NT2/D1 (cell line): ENCODE measurements at regions not wholly inside any gene's neighbourhood (a gene's known extent, or its start where the extent isn't known, plus 50 kb on each side); places are given as distances from the start of the nearest gene placed in this dataset.

Experiments used
- DNase-seq: peaks from one replicate; pipeline ENCODE4 v3.0.0-alpha.2; 2011; ENCODE audit warnings: low read depth, low spot score
- H3K27me3 ChIP-seq: 2 replicates; pipeline ENCODE4 v1.6.0; 2011; ENCODE audit warnings: mild to moderate bottlenecking; ENCODE audit not compliant: insufficient read length, insufficient read depth
- H3K36me3 ChIP-seq: 2 replicates; pipeline ENCODE4 v1.6.1; 2011; ENCODE audit warnings: mild to moderate bottlenecking, low read length, mixed read lengths; ENCODE audit not compliant: insufficient read depth, insufficient read length
- H3K4me1 ChIP-seq: 2 replicates; pipeline ENCODE4 v1.5.1; 2011; ENCODE audit not compliant: insufficient read depth, insufficient read length
- H3K4me3 ChIP-seq: 2 replicates; pipeline ENCODE4 v1.5.1; 2011; ENCODE audit warnings: low read depth; ENCODE audit not compliant: insufficient read length
- H3K9ac ChIP-seq: 2 replicates; pipeline ENCODE4 v1.6.0; 2011; ENCODE audit warnings: low read depth; ENCODE audit not compliant: insufficient read length
- H3K9me3 ChIP-seq: 2 replicates; pipeline ENCODE4 v1.5.1; 2011; ENCODE audit warnings: mild to moderate bottlenecking, low read length; ENCODE audit not compliant: insufficient read depth
- SUZ12 ChIP-seq: IDR thresholded peaks from 2 replicates; pipeline ENCODE4 v1.6.1; 2011; ENCODE audit not compliant: insufficient read length, insufficient read depth; ENCODE audit errors: extremely low read depth
- YY1 ChIP-seq: IDR thresholded peaks from 2 replicates; pipeline ENCODE4 v1.6.1; 2011; ENCODE audit not compliant: insufficient read length, insufficient read depth
- ZNF274 ChIP-seq: IDR thresholded peaks from 2 replicates; pipeline ENCODE4 v1.6.1; 2011; ENCODE audit warnings: mild to moderate bottlenecking, low read depth, low read length

DNA sequence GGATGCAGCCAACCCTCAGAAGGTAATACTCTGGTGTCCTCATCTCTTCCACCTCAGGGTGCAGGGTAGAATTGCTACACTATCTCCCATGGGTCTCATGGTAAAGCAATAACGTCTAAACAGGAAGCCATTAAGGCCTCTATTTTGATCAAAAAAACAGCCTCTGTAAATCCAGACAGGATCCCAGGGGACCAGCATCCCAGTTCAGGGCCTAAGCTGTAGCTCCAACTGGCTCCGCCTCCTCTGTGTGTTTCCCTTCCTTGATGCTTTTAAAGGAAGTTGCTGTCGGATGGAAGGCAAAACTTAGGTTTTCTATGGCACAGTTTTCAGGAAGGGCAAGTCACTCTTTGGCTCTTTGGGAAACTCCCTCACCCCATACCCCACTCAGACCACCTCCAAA, 222.0 kb downstream of the MAFB start:
- Histone ChIP-seq H3K9me3 (no peaks in the 10 kb centered on the region), H3K27me3 (no peaks in the 10 kb centered on the region), H3K36me3 (no peaks in the 10 kb centered on the region), H3K9ac (no peak overlapping the region), H3K4me1 (no peaks in the 10 kb centered on the region), H3K4me3 (no peak overlapping the region)
- no peak for DNase-seq
- no peak for TF ChIP-seq SUZ12
- TF ChIP-seq ZNF274: no peak
- TF ChIP-seq YY1: no peak

DNA sequence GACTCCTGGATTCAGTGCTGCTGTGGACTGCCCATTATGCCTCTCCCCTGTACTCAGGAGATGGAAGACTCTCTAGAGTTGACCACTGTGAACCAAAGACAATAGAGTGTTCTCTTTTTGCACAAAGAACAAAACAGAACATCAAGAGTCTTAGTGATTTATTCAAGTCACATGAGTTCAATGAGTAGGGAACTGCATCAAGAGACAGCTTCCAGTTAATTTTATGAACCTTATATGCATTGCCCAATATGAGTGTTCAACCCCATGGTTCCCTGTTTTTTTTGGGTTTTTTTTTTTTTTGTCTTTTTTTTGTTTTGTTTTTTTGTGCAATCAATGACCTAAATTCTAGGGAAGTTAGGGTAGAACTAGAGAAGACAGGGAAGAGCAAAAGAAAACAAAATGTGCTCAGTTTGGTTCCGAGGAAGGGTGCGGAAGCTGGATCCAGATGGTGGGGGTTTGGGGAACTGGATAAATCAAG, 224.3 kb downstream of the MAFB start:
- Histone ChIP-seq H3K36me3 (no peaks in the 10 kb centered on the region), H3K4me3 (no peak overlapping the region), H3K27me3 (no peaks in the 10 kb centered on the region), H3K9ac (no peak overlapping the region), H3K9me3 (no peaks in the 10 kb centered on the region), H3K4me1 (no peaks in the 10 kb centered on the region)
- no peak for DNase-seq
- TF ChIP-seq YY1: no peak
- no peak for TF ChIP-seq ZNF274
- TF ChIP-seq SUZ12: no peak

DNA sequence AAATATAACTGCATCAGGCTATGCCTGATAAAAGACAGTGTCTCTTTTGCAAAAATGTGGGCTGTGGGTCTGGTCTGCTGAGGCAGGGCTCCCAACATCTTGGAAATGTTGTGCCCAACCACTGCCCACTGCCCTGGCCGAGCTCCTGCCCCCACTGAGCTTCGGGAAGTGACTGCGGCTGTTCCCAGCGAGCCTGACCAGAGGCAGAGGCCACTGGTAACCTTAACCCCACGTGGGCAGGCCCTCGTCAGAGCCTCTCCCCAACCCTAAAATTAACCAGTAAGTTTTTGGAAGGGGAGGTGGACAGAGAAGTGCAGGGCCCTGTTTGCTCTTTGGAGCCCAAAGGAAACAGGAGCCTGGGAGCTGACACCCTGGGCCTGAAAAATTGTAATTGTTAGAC, 225.9 kb downstream of the MAFB start:
- H3K36me3 ChIP-seq: no peaks in the 10 kb centered on the region
- no peak overlapping the region for H3K9ac ChIP-seq
- TF ChIP-seq ZNF274 (no peak), YY1 (no peak), SUZ12 (no peak)
- H3K27me3 ChIP-seq: no peaks in the 10 kb centered on the region
- no peaks in the 10 kb centered on the region for H3K9me3 ChIP-seq
- no peaks in the 10 kb centered on the region for H3K4me1 ChIP-seq
- no peak overlapping the region for H3K4me3 ChIP-seq
- DNase-seq: no peak

DNA sequence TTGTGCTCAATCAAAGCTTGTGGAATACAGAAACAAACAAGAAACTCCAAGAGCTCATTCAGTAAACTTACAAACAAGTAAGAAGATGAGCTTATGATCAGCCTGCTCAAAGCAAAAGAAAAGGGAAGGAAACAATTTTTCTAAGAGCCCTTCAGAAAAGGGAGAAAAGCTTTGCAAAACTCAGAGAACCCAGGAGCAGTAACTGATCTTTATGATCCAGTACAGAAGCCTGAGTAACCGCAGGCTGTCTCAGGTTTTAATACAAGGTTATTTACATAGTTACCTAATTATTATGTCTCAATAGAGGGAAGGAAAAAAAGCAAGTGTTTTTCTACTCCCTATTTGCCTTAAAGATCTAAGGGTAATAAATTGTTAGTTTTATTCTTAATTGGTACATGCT, 226.5 kb downstream of the MAFB start:
- Histone ChIP-seq H3K36me3 (no peaks in the 10 kb centered on the region), H3K9ac (no peak overlapping the region), H3K4me1 (no peaks in the 10 kb centered on the region), H3K9me3 (no peaks in the 10 kb centered on the region), H3K27me3 (no peaks in the 10 kb centered on the region), H3K4me3 (no peak overlapping the region)
- TF ChIP-seq YY1 (no peak), ZNF274 (no peak), SUZ12 (no peak)
- DNase-seq: no peak

DNA sequence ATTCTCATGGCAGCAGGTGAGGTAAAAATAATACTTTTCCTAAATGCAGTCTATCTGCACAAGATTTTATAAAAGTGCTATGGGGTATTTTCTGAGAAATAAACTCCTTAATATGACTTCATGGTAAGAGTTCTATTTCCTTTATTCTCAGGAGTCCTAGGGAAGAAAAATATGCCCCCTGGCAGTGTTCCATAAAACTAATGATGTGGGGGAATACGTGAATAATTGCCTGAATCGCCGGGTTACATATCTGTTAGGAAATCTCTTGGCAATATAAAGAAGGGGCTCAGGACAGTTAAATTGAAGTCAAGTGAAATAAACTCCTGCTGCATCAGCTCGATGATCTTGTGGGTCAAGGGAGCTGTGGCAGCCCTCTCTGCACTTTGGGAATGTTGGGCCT, 229.7 kb downstream of the MAFB start:
- DNase-seq: no peak
- no peaks in the 10 kb centered on the region for H3K4me1 ChIP-seq
- H3K4me3 ChIP-seq: no peak overlapping the region
- TF ChIP-seq SUZ12 (no peak), YY1 (no peak)
- no peaks in the 10 kb centered on the region for H3K36me3 ChIP-seq
- no peaks in the 10 kb centered on the region for H3K9me3 ChIP-seq
- no peak overlapping the region for H3K9ac ChIP-seq
- no peaks in the 10 kb centered on the region for H3K27me3 ChIP-seq

DNA sequence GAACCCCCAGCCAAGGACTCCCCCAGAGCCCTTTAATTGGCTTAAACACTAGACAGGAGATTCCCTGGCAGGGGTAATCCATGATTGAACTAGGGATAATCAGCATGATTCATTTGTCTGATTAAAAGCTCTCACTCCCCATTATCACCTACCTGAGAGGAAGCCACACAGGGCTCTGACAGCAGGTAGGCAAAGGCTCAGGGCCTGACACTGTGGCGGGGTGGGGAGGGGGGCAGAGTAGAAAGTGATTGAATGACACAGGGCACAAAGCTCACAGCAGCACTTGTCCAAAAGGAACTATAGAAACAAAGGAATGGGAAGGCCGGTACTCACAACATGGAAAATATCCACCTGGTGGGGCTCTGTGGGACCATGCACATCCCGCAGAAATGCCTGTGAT, 231.6 kb downstream of the MAFB start:
- Histone ChIP-seq H3K4me1 (no peaks in the 10 kb centered on the region), H3K9me3 (peaks cover 5% of the 10 kb centered on the region; the same call in 1 of the 2 replicates), H3K9ac (no peak overlapping the region), H3K4me3 (no peak overlapping the region), H3K27me3 (no peaks in the 10 kb centered on the region), H3K36me3 (no peaks in the 10 kb centered on the region)
- TF ChIP-seq YY1 (no peak), SUZ12 (no peak), ZNF274 (no peak)
- no peak for DNase-seq

DNA sequence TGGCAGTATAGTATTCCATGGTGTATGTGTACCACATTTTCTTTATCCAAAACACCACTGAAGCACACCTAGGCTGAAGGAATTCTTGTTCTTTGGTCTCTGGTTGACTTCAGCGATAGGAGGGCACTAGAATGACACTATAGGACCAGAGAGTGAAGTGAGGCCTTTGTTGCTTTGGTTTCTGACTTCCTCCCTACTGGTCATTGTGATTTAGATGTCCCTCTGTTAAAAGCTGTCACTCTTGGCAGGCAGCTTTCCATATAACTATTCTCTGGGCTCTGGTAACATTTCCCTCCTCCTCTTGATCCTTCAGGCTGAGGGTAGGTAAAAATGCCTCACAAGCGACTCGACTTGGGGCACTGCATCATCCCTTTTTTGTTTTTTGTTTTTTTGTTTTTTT, 236.3 kb downstream of the MAFB start:
- Histone ChIP-seq H3K27me3 (no peaks in the 10 kb centered on the region), H3K9ac (no peak overlapping the region), H3K36me3 (no peaks in the 10 kb centered on the region), H3K4me1 (no peaks in the 10 kb centered on the region), H3K4me3 (no peak overlapping the region), H3K9me3 (peaks cover 9% of the 10 kb centered on the region; the same call in 1 of the 2 replicates)
- no peak for TF ChIP-seq ZNF274
- no peak for TF ChIP-seq YY1
- TF ChIP-seq SUZ12: no peak
- DNase-seq: no peak

DNA sequence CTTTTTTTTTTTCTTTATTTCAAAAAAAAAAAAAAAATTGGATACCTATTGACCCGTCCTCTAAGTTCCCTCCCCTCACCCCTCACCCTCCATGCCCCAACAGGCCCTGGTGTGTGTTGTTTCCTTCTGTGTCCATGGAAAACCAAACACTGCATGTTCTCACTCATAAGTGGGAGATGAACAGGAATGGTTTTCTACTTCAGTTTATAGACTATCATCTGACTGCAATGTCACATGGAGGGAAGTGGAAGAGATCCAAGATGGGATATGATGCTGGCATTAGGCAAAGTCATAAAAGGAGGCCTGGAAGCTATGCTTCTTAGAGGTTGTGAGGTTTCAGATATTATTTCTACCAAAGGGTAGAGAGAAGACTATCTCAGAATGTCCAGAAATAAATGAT, 237.5 kb downstream of the MAFB start:
- TF ChIP-seq YY1 (no peak), ZNF274 (no peak), SUZ12 (no peak)
- peaks cover 9% of the 10 kb centered on the region; the same call in 1 of the 2 replicates for H3K9me3 ChIP-seq
- no peaks in the 10 kb centered on the region for H3K4me1 ChIP-seq
- H3K27me3 ChIP-seq: no peaks in the 10 kb centered on the region
- H3K4me3 ChIP-seq: no peak overlapping the region
- H3K9ac ChIP-seq: no peak overlapping the region
- H3K36me3 ChIP-seq: no peaks in the 10 kb centered on the region
- no peak for DNase-seq
